ENCODE measurements at regions not wholly inside any gene's neighbourhood (a gene's known extent, or its start where the extent isn't known, plus 50 kb on each side); places are given as distances from the start of the nearest gene placed in this dataset.

DNA sequence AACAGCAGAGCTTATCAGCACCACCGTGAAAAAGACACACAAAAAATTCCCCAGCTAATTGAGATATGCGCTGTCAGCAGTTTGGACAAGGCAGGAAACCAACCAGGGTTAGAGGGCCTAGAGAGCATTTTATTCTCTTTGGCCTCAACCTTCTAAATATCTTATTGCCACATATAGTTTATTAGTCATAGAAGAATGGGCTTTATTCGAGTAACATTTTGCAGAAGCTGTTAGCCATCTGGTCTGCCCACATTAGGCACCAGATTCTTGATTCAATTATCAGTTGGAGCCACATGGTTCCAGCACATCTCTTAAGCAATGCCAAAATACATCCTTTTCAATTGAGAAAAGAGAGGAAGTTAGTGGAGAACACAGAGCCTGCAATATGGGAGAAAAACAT is 109.9 kb upstream of the CXADR start:
- TF ChIP-seq, protein P1, sequence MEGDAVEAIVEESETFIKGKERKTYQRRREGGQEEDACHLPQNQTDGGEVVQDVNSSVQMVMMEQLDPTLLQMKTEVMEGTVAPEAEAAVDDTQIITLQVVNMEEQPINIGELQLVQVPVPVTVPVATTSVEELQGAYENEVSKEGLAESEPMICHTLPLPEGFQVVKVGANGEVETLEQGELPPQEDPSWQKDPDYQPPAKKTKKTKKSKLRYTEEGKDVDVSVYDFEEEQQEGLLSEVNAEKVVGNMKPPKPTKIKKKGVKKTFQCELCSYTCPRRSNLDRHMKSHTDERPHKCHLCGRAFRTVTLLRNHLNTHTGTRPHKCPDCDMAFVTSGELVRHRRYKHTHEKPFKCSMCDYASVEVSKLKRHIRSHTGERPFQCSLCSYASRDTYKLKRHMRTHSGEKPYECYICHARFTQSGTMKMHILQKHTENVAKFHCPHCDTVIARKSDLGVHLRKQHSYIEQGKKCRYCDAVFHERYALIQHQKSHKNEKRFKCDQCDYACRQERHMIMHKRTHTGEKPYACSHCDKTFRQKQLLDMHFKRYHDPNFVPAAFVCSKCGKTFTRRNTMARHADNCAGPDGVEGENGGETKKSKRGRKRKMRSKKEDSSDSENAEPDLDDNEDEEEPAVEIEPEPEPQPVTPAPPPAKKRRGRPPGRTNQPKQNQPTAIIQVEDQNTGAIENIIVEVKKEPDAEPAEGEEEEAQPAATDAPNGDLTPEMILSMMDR (IDR thresholded peaks at IDR 0.05 in 8 of 11, conservative IDR thresholded peaks at IDR 0.05 in 3 of 11) = no peak
- TF ChIP-seq POLR2AphosphoS5 (IDR thresholded peaks at IDR 0.05) (no peak), POLR2A (IDR thresholded peaks at IDR 0.05) (no peak)

Data from spleen (tissue), 7 donors.